HG03354 (cell line): ENCODE measurements at regions not wholly inside any gene's neighbourhood (a gene's known extent, or its start where the extent isn't known, plus 50 kb on each side); places are given as distances from the start of the nearest gene placed in this dataset.

Experiments used
- ATAC-seq: cut with Tn5 transposase; IDR thresholded peaks from one replicate; pipeline ENCODE4 v1.9.1; 2021; ENCODE audit warnings: mild to moderate bottlenecking; ENCODE audit not compliant: unreplicated experiment, poor library complexity, severe bottlenecking

DNA sequence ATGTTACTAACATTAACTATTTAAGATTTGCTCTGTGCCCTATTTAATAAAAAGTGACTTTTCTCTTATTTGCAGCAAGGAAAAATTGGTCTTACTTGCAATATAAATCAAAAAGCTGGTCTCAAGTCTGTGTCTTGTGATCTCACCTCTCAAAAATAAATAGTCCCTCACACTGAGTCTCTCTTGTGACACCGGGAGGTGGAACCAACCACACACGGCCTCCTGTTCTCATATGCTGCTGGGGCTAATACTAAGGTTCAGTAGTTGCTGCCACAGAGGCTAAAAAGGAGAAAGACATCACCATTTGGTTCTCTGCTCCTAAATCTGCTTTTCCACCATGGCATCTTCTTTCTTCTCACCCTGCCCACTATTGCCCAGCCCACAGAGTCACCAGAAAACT is 175.8 kb upstream of the FTMT start:
- no peak for ATAC-seq

DNA sequence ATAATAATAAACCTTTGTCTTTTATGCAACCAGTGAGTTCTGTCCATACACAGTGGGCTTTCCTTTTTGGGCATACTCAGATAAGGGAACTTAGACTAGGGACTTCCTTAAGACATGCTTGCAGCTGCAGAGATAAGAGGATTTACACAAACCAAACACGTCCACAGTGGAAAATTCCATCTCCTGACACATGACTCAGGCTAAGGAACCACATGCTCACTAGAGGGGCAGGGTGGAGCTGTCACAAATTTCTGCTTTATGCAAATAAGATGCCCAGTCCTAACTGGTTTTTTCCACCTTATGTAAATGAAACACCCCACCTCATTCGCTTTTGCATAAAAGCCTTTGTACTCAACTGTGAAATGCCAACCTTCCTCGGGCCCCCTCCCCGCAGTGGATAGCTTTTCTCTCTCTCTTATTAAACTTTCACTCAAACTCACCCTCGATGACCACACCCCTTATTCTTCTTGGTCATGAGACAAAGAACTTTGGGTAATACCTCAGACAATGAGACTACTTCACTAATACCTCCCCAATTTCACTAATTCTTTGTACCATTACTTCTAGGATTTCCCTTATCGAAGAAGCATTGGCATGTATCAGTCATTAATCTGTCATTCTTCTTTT is 170.3 kb upstream of the FTMT start:
- no peak for ATAC-seq

DNA sequence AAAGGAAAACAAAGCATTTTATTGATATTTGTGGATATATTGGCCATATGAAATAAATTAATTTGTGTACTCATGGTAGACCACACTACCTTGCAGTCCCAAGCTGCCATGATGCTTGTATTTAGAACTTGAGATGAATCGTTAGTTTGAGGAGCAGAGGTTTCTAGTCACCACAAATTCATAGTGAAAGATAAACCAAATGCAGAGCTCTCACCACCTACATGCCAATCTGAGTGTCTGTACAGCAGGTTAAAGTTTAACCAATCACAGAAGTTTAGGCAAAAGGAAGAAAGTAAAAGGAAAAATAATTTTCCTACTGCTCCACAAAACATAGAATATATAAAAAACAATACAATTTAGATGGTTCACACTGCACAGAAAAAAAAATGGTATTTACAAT is 163.6 kb upstream of the FTMT start:
- no peak for ATAC-seq

DNA sequence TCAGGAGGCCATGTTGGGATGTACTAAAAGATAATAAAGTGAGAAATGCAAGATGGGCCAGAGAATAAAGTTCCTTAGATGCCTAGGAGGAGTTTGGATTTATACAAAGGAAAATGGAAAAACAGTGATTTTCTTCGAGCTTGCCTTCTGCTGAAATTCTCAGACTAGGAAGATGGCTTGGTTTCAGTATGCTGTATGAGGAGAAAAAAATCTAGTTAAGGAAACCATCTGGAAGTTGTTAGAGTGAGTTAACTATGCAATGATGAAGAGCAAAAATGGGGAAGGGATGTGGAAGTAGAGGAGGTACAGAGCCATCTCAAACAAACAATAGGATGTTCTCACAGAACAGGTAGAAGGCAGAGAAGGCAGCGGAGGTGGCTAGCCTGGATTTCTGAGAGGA is 162.9 kb upstream of the FTMT start:
- no peak for ATAC-seq

- ATAC-seq = no peak
These were observed 160.2 kb upstream of the FTMT start for GRCh38 chr5:121691478-121691877.

DNA sequence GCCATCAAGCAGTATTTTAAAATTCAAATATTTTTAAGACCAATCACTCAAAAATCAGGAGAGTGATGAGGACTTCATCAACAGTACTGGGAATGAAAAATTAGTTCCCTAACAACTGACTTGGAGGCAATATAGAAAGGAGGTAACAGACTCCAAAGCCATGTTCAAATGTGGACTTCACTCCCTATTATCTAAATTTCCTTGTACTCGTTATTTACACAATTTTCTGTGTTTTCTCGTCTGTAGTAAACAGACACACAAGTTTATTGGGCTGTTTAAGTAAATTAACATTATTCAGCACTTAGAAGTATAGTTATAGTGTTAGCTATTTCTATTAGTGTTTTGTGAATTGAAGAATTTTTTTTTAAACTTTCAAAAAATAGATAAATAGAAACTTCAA is 159.5 kb upstream of the FTMT start:
- ATAC-seq = no peak

DNA sequence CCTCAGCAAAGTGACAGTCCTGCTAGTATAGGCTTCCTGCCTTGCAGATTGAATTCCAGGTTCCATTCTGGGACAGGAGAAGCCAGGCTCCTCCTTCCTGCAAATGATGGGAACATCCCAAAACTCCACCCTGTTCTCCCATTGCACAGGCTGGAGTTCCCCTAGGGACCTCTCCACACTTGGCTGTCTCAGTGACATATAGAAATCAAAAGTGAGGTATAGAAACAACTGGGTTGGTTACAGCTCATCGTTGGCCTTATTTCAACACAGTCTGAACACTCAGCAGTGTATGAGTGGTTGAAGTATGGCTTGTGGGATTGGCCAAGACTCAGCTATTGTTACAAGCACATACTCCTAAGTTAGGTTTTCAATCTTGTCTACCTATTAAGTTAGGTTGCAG is 157.8 kb upstream of the FTMT start:
- no peak for ATAC-seq

DNA sequence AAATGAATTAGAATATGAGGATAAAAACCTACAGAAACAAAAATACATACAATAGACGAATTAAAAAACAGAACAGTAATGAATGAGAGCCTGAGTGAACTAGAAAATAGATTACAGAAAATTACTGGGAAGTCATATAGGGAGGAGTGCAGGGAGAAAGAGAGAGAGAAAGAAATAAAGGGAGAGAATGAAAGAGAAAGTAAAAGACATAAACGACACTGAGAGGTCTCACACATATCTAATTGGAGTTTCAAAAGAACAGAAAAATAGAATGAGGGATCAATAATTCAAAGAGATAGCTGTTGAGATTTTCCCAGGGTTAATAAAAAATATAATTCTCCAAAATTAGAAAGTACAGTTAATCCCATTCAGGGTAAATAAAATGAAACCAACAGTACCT is 156.4 kb upstream of the FTMT start:
- ATAC-seq = no peak

GRCh38 chr5:121698690-121699089 is 153.0 kb upstream of the FTMT start:
- no peak for ATAC-seq

DNA sequence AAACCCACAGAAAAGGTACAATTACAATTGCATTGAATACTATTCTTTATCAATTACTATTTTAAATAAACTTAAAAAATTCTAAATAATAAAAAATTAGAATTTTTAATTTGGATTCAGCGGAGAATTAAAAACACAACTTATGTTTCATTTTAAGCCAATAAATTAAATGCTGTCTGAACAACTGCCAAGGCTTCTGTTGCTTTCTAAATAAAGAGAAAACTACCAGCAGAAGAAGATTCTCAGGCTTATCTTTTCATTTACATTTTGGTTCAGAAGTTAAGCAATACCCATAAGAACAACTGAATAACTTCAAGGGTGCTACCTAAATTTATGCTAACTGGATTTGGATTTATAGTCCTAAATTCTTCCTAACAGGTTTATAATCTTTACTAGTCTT is 150.0 kb upstream of the FTMT start:
- ATAC-seq = no peak

- no peak for ATAC-seq
These were observed 149.0 kb upstream of the FTMT start for GRCh38 chr5:121702682-121703081.

DNA sequence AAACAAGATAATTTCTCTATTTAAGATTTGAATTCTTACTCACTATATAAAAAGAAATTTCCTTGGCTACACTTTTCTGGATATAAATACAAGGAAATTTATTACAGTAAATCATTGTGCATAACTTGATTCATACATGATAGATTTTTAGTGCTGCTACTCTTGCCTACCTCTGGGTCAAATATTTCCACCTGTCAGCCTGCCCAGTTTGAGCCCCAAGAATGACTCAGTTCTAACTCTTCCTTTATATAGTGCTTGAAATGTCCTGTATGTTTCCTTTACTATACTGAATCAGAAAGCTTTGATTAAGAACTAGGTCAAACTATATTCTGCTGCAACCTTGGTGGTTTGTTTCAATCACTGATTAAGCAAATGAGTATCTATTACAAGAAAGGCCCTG is 147.4 kb upstream of the FTMT start:
- no peak for ATAC-seq

DNA sequence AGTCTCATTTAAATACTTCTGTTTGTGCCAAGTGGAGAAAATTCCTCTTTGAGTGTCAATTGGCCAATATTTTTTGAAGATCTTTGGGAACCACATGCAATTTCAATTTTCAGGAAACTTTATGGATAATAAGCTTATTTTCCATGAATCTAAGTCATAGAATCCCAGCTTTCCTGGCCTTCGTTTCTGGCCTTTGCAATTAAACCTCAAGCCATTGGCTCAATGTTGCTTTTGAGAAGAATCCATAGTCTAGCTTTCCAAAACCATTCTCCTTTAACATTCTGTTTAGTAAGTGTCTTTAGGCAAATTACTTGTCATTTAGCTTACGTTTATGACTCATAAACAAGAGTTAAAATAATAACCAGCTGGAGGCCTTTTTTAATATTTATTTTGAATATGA is 145.0 kb upstream of the FTMT start:
- no peak for ATAC-seq

GRCh38 chr5:121707178-121707577 is 144.5 kb upstream of the FTMT start:
- no peak for ATAC-seq

- no peak for ATAC-seq
These were observed 140.3 kb upstream of the FTMT start for GRCh38 chr5:121711416-121711815.

GRCh38 chr5:121719255-121719654 is 132.4 kb upstream of the FTMT start:
- no peak for ATAC-seq

- no peak for ATAC-seq
These were observed 126.2 kb upstream of the FTMT start for GRCh38 chr5:121725450-121725849.

DNA sequence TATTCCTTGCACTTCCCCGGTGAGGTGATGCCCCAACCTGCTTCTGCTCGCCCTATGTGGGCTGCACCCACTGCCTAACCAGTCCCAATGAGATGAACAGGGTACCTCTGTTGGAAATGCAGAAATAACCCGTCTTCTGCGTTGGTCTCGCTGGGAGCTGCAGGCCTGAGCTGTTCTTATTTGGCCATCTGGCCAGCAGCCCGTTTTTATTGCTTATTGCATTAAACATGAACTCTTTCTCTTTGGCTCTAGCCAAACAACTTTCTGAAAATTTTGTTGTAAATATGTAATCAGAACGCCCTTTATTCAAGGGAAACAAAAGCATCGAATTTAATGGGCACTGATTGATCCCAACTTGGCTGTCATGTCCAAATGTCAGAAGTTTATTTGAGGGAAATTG is 124.7 kb upstream of the FTMT start:
- ATAC-seq = no peak

GRCh38 chr5:121731377-121731776 is 120.3 kb upstream of the FTMT start:
- no peak for ATAC-seq

DNA sequence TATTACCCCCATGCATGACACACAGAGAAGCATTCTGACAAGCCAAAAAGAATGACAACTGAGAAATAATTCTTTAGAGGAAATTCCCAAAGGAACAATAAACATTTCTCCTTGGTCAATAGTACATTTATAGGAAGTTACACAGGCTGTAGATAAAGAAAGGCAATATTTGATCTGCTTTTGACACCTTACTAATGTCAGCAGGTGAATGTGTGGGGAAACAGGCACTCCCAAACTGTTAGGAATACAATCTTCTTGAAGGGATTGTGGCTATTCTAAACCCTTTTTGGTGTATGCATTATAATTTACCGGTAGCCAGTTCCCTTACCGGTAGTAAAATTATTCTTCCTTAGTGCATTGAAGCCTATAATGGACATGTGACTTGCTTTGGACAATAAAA is 116.1 kb upstream of the FTMT start:
- no peak for ATAC-seq

GRCh38 chr5:121737120-121737519 is 114.6 kb upstream of the FTMT start:
- no peak for ATAC-seq

GRCh38 chr5:121741156-121741555 is 110.5 kb upstream of the FTMT start:
- ATAC-seq = no peak
